ENCODE measurements at regions not wholly inside any gene's neighbourhood (a gene's known extent, or its start where the extent isn't known, plus 50 kb on each side); places are given as distances from the start of the nearest gene placed in this dataset.
A peak's percentile ranks its signal among the peaks of the same experiment; 100 is the strongest.

GRCh38 chr16:48447940-48448536 lies 62.8 kb upstream of the SIAH1 start:
- no peak for DNase-seq (ENCODE audit: extremely low read depth, low read depth)
- TF ChIP-seq, protein P1, sequence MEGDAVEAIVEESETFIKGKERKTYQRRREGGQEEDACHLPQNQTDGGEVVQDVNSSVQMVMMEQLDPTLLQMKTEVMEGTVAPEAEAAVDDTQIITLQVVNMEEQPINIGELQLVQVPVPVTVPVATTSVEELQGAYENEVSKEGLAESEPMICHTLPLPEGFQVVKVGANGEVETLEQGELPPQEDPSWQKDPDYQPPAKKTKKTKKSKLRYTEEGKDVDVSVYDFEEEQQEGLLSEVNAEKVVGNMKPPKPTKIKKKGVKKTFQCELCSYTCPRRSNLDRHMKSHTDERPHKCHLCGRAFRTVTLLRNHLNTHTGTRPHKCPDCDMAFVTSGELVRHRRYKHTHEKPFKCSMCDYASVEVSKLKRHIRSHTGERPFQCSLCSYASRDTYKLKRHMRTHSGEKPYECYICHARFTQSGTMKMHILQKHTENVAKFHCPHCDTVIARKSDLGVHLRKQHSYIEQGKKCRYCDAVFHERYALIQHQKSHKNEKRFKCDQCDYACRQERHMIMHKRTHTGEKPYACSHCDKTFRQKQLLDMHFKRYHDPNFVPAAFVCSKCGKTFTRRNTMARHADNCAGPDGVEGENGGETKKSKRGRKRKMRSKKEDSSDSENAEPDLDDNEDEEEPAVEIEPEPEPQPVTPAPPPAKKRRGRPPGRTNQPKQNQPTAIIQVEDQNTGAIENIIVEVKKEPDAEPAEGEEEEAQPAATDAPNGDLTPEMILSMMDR (IDR thresholded peaks at IDR 0.05; ENCODE audit: low read depth, low read length), result no peak

GRCh38 chr16:48447428-48447827 lies 62.2 kb upstream of the SIAH1 start:
- DNase-seq (ENCODE audit: extremely low read depth, low read depth), result no peak
- TF ChIP-seq, protein P1 (IDR thresholded peaks at IDR 0.05; ENCODE audit: low read depth, low read length), result no peak

DNA sequence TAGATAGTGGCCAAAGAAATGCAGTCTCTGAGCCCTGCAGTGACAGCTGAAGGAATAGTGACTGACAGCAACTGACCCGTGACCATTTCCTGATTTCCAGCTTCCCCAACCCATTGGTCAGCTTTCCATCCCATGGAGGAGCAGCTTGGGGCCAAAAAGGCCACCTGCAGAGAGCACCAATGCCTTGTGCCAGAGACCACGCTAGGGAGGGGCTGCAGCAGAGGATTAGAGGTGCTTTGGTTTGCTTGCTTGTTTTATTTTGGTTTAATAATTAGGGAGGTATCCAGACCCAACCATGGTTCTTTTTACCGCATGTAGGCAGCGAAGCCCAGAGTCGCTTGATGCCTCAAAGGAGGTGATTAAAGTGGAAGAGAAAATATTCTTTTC lies 61.3 kb upstream of the SIAH1 start:
- TF ChIP-seq, protein P1 (IDR thresholded peaks at IDR 0.05; ENCODE audit: low read depth, low read length), result no peak
- DNase-seq (ENCODE audit: extremely low read depth, low read depth), result no peak

- no peak for DNase-seq (ENCODE audit: extremely low read depth, low read depth)
- TF ChIP-seq, protein P1 (IDR thresholded peaks at IDR 0.05; ENCODE audit: low read depth, low read length), result no peak
These were observed 60.7 kb upstream of the SIAH1 start for GRCh38 chr16:48445782-48446533.

GRCh38 chr16:48444574-48444973 lies 59.4 kb upstream of the SIAH1 start:
- DNase-seq (ENCODE audit: extremely low read depth, low read depth), result peak; percentile 44
- TF ChIP-seq, protein P1 (IDR thresholded peaks at IDR 0.05; ENCODE audit: low read depth, low read length), result no peak

- TF ChIP-seq, protein P1 (IDR thresholded peaks at IDR 0.05; ENCODE audit: low read depth, low read length), result no peak
- DNase-seq (ENCODE audit: extremely low read depth, low read depth), result no peak
These were observed 57.2 kb upstream of the SIAH1 start for GRCh38 chr16:48442379-48442778.

DNA sequence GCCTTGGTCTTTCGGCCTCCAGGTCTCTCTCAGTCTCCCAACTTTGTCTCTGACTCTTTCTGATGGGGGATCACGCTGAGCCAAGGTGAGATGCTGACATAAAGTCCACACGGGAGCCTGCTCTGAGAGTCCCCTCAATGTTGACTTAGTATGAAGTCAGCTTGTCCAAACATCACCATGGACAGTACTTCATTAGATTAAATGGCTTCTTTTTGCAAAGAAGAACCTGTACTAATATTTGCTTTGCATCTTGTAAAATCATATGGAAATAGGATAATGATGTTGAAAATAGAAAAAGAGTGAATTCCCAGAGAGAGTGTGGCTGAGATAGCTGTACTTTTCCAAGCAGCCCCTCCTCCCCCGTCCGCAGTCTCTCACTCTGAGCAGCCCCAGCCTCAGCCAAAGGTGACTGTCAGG lies 56.7 kb upstream of the SIAH1 start:
- TF ChIP-seq, protein P1 (IDR thresholded peaks at IDR 0.05; ENCODE audit: low read depth, low read length), result no peak

More for the DNA sequence above, 56.7 kb upstream of the SIAH1 start:
- DNase-seq (ENCODE audit: extremely low read depth, low read depth), result no peak

Measured in AG09319 (cell line).